SW 1271 (cell line): ENCODE measurements at regions not wholly inside any gene's neighbourhood (a gene's known extent, or its start where the extent isn't known, plus 50 kb on each side); places are given as distances from the start of the nearest gene placed in this dataset.
"Not testable (repeated sequence)": the region's sequence is repeated elsewhere in the genome, so short reads cannot be mapped to it uniquely, and the experiment has no call there.

Experiments
- DNase-seq, 2 experiments: peaks; one replicate each; lab custom pipeline; 2025; lab: John Stamatoyannopoulos, UW

DNA sequence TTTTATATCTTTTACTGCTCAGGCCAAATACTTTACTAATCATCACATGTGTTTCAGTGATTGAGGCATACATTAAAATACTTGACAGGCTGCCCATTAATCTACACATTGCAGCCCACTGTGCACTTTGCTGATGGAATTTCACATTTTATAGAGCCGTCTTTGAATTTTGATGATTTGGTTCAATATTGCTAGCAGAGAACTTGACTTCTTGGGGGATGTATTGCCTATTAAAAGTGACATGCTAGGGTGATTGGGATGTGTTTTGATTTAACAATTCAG, 1291.0 kb upstream of the GYPC start:
- no peak for DNase-seq

DNA sequence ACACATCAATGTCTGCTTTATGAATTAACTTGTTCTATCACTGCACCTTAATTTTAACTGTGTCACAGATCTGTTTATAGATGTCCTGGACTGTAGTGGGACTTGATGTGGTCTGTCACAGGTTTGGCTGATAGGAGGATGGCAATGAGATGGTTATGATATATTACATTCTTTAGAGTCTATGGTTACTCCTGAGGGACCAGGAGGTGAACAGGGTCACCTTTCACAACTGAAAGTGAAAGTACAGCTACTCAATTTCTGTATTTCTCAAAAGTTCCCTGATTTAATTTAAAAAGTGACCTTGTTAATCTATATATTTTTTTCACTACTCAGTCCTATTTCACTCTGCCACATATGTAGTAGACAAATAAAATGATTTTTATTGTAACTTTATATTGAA, 1284.1 kb upstream of the GYPC start:
- DNase-seq: no peak

DNA sequence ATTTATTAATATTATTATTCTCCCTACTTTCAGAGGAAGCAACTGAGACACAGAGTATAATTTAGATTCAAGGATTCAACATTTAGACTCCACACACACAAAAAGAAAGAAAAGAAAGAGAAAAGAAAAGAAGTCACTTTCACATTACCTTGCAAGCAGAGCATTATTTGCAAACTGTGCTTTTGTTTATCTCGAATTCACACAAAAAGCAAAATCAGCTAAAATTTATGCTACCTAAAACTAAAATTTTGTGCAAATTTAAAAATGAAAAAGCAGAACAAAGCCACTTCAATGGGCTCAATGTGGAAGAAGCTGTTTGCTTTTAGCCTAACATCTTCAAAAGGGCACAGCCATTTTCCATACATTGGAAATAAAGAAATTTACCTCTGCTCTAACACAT, 1282.7 kb upstream of the GYPC start:
- DNase-seq: no peak

DNA sequence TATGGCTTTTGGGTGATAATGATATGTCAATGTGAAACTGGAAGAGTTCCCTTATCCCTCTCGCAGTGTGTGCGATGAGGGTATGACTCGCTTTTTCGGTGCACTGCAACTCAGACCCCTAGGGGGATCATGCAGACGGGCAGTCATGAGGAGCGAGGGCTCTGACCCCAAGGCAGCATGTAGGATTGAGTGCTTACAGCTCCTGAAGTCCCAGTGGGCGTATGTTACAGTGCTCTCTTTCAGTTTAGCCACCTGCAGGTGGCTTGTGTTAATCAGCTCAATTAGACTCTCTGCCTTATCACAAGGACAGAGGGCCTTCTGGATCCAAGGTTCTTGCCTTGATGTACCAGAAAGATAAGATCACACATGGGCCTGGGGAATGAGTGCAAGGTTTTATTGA, 1269.9 kb upstream of the GYPC start:
- no peak for DNase-seq

DNA sequence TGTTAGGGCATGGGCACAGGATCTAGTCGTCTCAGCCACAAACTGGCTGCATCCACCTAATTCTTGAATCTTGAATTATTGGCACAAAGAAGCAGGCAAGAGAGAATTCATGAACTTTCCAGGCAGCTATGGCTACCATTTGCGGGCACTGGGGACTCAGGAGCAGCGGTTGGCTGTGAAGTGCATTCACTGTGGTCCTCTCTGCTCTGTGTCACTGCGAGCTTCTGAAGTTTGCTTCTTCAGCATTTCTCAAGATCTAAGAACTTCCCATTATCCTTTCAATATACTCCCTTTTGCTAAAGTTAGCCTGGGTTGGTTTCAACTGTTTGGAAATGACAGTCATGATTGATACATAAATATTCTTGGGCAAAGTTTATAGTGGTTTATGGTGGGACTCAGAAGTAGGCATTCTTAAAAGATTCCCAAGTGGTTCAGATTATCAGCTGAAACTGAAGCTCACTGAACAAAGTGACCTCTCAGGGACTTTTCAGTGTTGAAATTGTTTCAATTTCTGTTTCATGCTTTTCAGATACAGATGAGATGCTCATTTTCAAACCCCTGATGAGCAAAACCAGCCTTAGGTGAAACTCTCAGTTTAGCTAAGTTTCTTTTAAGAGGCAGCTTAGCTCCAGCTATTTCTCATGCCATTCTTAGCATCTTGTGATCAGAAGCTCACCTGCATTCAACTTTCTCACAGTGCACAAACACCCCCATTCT, 1258.3 kb upstream of the GYPC start:
- DNase-seq: no peak

DNA sequence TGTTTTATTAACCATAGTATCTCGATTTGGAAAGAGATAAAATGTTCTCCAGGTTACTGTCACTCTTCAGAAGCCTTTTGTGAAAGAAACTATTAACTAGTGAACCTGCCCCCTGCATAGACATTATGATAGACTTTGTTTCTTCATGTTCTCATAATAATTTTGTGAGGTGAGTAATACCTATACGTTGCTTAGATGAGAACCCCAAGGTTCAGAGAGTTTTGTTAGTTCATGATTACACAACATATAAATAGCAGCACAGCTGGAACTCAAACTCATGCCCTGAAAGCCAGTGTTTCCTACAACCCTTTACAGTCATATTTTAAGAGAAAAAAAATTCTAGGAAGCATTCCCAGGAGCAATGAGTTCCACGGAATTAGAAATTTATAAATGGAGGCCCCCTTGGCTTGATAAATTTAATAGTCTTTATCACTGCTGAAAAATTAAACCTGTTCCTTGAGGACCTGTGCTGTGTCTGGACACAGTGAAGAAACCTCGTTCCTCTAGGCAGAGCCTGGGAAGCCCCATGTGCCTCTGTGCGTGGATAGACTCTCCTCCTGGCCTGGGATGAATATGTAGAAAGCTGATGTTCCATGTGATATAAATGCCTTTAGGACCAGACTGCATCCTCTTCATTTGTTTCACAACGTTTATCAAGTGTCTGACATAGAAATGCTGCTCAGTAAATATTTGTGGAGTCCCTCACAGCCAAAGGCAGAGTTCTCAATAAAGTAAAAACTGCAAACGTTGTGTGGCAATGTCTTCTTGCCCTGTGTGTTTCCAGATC, 1257.0 kb upstream of the GYPC start:
- DNase-seq: no peak

DNA sequence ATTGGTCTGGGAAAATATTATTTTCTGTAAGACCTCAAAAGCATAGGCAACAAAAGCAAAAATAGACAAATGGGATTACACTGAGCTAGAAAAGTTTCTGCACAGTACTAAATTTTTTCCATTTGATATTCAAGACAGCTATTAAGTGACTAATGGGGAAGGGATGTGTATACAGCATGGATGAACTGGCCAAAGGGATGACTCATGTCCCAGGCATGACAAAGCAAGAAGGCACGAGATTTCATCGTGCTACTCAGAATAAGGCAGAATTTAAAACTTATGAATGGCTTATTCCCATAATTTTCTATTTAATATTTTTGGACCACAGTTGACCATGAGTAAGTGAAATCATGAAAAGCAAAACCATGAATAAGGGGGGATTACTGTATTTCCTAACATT, 1250.1 kb upstream of the GYPC start:
- peak; percentile 56 to 77 for DNase-seq

DNA sequence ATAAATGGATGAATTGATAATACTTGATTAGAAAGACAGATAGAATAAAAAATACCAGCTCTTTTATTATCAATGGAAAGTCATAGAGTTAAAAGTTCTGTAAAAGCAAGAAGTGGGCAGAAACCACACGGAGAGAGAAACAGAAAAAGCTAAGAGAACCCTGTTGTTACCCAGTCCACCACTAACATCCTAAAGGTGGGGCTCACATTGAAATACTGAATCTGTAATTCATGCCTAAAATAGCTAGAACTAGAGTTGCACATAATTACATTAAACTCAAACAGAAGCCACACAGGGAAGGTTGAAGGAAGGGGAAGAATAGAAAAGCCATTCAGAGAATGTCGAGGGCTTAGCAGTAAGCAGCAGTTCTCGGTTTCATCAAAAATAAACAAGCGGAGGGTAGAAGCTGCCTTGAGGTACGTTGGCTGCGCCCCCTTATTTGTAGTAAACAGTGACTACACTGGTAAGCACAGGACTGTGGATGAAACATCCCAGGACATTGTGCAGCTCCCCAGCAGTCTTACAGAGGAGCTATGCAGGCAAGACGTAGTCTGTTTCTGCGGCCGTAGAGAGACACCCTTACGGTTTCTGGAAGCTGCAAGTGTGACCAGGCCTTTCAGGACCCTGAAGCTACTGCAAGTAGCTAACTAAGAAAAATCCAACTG, 1247.0 kb upstream of the GYPC start:
- no peak for DNase-seq

DNA sequence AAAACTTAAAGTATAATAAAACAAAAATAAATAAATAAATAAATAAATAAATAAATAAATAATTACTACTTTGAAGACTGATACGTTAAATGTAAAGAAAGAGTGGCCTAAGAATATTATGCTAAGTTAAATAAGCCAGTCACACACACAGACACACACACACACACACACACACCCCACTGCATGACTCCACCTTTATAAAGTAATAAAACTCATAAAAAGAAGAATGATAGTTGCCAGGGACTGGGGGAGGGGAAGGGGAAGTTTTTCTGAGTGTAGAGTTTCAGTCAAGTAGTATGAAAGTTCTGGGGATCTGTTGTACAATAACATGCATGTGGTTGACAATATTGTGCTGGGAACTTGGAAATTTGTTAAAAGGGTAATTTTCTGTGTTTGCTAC, 1237.5 kb upstream of the GYPC start:
- no peak for DNase-seq

DNA sequence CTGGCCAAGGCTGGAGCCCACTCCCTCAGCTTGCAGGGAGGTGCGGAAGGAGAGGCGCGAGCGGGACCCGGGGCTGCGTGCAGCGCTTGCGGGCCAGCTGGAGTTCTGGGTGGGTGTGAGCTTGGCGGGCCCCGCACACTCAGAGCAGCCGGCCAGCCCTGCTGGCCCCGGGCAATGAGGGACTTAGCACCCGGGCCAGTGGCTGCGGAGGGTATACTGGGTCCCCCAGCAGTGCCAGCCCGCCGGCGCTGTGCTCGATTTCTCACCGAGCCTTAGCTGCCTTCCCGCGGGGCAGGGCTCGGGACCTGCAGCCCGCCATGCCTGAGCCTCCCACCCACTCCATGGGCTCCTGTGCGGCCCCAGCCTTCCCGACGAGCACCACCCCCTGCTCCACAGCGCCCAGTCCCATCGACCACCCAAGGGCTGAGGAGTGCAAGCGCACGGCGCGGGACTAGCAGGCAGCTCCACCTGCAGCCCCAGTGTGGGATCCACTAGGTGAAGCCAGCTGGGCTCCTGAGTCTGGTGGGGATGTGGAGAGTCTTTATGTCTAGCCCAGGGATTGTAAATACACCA, 1233.7 kb upstream of the GYPC start:
- not testable (repeated sequence) for DNase-seq

DNA sequence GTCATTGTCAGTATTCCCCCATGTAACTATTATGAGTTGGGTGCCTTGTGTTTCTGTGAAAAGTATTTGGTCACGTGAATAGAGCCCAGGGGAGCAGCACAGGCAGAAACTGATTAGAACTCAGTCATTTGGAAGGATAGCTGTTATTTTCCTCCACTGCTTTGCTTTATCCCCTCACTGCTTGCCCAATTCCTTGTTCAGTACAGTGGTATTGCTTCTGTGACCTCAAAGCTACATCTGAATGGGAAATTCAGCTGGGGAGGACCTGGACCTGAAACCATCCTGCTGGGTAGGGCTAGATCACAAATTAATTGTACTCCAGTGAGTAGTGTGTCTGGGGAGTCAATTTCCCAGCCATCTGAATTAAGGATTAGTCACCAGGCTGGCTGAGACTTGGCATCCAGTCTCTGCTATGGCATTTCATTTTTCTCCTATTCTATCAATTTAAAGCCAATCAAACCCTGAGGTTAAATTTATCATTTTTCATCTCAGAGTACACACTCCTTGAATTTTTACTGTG, 1231.6 kb upstream of the GYPC start:
- DNase-seq: no peak

DNA sequence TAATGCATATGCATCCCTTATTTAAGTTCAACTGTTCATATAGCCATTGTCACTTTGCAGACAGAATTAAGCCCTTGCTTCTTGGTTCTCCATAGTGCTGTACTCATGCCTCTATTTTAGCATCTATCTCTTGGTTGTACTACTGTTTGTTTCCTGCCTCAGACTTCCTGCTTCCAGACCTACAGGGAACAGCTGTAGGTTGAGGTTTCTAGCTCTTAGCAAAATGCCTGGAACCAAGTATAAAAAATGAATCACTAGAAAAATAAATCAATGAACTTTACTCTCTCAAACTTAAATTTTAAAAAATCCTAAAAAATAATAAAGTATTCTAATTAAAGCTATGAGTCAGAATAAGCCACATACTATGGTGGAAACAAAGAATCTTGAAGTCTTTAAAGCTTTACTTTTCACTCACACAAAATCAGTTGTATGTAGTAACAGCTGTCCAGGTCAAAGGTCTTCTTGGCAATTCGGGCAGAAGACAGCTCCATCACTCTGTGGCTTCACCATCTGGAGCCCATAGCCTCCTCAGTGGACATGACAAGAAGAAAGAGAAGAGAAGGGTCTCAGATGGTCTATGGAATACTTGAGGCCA, 1228.1 kb upstream of the GYPC start:
- DNase-seq: no peak

DNA sequence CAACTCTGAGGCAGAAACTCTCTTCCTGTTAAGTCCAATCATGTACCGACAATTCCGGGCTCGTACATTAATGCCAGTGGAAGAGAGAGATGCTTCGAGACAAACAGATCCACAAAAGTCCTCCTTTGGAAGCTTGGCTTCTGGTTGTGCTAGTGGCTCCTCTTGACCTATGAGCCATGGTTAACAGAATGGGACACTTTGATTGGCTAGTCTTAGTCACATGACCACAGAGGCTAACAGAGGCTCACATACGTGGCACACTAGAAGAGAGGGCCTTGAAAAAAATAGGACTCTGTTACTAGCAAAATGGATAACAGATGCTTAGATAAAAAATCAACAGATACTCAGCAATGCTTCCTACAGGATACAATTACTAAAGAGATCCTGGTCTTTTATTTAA, 1211.9 kb upstream of the GYPC start:
- no peak for DNase-seq

DNA sequence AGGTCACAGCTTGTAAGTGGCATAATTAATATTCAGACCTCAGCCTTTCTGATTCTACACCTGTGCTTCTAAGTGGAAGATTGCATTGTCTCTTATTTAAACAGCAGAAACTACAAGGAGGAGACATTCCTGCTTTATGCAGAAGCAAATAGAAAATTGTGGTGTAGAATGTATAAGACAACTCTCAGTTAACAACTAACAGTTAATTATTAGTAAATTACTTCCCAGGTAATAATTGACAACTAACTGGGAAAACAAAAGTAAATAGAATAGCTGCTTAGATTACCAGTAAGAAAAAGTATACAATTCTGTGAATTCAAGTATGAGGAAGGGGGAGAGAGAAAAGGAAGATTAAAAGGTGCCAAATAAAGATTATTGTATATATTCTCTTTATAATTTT, 1210.5 kb upstream of the GYPC start:
- DNase-seq: no peak

DNA sequence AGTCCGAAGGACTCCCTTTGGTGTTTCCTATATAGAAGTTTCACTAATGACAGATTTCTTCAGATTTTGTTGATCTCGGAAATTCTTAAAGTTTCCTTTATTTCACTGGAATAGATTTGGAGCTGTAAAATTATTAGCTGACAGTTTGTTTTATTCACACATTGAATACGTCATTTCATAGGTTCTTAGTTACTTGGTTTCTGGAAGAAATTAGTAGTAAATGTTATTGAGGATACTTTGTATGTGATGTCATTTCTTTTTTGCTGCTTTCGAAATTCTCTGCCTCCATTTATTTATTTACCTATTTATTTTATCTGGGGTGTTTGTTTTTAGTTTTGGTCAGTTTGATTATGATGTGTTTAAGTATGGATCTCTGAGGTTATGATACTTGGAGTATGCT, 1205.9 kb upstream of the GYPC start:
- no peak for DNase-seq

DNA sequence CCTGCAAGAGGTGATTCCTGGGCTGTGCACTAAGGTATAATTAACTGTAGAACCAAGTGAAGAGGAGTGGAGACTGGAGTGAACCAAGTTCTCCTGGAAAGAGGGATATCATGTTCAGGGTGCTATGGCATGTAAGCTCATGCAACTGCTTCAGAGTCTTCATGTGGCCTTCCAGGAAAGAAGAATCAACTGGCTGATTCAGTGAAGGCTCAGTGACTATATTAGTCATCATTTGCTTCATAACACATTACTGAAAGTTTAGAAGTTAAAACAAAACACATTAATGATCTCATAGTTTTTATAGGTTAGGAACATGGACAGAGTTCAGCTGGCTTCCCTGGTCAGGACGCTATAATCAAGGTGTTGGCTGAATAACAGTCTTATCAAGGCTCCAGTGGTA, 1200.8 kb upstream of the GYPC start:
- no peak for DNase-seq

DNA sequence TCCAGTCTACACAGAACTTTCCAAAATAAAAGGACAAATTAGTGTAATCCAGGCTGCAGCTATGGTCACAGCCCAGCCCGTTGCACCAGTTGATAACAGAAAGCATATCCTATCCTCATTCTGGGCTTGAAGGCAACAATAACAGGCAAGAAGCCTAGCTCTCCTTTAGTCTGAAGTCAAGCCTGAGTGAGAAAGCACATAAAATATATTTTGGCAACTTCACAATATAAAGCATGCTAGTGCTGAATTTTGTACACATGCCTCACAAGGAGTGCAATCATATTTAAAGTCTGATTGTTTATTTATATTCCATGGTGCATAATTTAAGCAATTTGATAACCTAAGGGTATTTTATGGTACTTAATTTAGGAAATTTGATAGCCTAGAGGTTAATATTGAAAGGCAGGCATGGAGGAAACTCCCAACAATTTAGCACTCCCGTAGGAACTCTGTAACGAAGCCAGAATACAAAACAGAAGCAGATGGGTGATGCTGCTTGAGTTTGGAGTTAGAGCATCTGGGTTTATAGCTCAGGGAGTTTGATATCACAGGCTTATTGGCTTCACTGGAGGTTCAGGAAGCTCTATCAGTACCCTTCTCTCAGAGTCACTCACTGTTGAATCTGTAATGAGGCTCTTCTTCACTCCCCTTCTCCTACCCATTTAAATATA, 1199.1 kb upstream of the GYPC start:
- no peak for DNase-seq

DNA sequence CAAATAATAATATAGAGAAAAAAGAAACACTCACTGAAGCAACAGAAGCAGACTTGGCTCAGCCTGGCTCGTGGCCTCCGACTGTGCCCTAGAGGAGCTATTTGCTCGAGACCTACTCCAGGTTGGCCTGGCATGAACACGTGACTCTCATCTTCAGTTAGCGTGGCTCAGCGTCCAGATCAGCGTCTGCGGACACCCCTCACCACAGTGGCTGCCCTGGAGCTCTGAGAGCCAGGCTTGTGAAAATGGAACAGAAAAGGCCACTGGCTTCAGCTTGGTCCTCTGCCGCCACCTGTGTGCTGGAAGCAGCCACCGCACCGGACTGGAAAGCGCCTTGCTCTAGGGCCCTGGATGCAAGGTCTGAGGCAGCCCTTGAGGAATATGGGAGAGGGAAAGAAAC, 1184.0 kb upstream of the GYPC start:
- no peak for DNase-seq

DNA sequence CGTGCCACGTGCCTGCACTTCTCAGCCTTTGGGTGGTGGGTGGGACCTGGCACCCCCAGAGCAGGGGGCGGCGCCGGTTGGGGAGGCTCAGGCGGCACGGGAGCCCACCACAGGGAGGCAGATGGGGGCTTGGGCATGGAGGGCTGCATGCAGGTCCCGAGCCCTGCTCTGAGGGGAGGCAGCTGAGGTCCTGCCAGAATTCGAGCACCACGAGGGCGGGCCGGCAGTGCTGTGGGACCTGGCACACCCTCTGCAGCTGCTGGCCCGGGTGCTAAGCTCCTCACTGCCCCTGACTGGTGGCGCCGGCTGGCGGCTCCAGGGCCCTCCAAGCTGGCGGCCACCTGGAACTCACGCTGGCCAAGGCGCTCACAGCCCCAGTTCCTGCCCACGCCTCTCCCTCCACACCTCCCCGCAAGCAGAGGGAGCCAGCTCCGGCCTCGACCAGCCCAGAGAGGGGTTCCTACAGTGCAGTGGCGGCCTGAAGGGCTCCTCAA, 1176.8 kb upstream of the GYPC start:
- DNase-seq: no peak

DNA sequence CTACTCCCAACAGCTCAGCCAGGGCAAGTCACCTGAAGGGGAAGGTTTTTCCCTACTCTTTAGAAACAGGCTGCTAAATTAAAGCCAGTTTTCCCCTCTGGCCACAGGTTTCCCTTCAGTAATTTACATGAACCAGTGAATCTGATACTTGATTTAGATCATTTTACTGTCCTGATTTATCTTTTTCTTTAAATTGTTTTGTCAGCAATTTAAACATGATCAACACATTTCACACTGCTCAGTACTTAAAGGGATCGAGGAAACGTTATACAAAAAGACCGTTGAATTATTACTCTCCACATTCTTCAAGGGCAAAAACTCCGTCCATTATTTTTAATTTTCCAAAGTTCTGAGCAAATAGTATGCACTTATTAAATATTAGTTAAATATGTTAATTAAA, 1165.7 kb upstream of the GYPC start:
- DNase-seq: no peak

DNA sequence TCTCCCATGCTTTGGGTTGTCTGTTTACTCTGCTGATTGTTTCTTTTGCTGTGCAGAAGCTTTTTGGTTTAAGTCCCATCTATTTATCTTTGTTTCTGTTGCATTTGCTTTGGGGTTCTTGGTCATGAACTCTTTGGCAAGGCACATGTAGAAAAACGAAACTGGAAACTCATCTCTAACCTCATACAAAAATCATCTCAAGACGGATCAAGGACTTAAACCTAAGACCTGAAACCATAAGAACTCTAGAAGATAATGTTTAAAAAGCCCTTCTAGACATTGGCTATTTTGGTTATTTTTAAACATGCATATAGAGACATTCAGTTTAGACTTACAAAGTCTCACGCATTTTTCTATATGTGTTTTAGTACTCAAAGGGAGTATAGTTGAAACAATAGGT, 1164.3 kb upstream of the GYPC start:
- no peak for DNase-seq

DNA sequence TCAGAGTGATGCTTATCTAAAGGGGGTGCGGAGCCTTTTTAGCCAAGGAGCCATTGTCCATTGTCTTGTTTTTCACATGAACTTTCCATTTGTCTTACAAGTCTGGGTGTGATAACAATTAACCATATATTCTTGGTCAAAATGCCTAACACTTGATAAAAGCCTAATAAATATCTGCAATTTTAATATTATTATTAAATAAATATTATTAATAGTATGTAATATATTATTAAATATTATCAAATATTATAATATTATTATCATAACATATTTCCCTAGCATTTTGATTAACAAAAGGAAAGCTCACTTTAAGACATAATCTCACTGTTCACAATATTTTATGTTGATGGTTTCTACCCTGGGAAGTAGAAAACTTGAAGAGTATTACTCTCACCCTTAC, 1143.6 kb upstream of the GYPC start:
- DNase-seq: no peak
